NCI-H146 (cell line): ENCODE measurements at regions not wholly inside any gene's neighbourhood (a gene's known extent, or its start where the extent isn't known, plus 50 kb on each side); places are given as distances from the start of the nearest gene placed in this dataset.
"Not testable (repeated sequence)": the region's sequence is repeated elsewhere in the genome, so short reads cannot be mapped to it uniquely, and the experiment has no call there.

Experiments used
- DNase-seq: peaks from one replicate; lab custom pipeline; 2025; lab: John Stamatoyannopoulos, UW

DNA sequence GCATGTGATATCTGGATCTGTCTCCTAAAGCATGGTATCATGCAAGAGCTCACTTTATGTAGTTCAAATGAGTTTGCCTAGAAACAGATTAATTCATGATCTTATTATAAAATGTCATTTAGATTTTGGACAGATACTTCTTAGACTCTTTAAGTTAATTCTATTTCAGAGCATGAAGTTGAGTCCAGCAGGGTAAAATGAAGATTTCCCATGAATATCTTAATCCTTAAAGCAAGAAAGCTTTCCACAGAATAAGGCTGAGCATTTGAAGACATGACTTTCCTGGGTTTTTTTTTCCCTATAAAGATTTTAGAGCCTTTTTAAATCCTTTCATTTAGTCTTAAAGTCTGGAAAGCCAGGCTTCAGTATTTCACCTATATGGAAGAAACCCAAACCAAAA, 556.0 kb upstream of the GJE1 start:
- no peak for DNase-seq

DNA sequence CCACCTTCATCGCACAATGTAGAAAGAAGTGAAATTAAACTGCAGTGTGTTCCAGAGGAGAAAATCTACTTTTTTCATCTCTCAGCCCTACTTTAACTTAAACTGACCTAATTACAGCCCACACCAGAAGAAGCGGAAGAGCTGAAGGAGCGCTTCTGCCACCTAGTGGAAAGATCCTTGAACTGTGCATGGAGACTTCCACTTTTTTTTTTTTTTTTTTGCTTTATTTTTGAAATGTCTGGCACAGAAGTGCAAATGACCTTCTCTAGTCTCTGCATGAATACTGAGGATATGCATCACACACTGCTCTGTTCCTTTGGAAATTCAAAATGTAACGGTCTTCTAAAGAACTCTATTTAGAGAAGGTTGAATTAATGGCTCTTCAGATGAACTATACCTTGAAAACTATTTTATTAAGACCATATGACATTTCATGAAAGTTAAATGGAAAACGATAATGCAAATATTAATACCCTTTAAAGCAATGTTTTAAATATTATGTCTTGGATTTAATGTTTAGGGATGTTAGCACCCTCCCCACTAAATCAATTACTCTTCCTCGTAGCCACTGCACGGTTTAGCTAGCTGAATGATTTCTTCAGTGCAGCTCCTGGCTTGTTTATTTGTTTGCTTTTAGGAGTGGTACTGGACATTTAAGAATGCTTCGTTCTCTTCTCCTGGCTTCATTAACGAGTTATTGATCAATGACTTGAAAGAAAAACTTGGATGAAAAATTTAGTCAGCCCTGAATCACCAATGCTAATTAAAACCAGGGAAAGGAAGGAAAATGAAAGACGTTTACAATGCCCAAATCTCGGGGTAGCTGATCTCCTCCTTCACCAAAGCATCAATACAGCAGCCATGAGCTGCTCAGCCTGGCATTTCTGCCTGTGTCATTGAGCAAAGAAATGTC, 569.6 kb upstream of the GJE1 start:
- peak; percentile 87 for DNase-seq

DNA sequence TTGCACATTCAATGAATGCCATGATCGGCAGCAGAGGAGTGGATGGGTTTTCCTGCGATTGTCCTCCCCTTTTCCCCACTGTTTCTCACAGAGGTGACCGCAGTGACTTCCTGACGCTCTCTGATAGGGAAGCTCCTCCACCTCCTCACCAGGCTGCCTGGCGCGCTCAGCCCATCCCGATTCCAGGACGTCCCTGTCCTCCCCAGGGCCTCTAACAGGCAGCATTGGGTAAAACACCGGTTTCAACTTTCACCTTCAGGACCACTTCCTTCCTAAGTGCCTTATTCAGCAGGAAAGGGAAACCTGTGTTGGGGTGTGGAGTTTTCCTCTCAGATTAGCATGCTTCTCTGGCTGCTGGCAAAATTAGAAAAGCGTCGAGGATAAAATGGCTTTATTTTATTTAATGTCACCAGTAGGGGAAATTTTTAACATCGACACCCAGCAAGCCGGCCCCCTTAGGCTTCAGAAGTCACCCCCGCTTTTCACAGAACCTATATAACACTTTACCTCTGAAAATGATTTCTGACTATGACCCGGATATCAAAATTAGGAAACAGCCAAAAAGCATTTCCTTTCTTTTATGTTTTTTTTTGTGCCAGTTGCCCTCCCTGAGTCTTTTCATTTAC, 570.4 kb upstream of the GJE1 start:
- peak; percentile 89 for DNase-seq

DNA sequence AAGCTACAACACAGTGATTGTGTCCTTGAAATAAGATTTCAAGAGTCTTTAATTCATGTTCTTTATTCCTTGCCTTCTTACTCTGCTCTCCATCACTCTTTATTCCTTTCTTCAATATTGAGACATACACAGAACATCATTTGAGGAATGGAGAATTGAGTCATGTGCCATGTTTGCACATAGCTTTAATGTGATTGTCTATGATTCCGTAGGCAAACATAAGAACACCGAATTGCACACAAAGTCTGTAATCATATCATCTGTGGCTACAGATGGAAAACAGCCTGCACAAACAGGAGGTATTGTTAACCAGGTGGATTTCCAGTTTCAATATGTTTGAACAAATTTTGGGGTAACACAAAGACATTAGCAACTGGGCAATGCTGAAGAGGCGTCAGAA, 571.6 kb upstream of the GJE1 start:
- peak; percentile 96 for DNase-seq

DNA sequence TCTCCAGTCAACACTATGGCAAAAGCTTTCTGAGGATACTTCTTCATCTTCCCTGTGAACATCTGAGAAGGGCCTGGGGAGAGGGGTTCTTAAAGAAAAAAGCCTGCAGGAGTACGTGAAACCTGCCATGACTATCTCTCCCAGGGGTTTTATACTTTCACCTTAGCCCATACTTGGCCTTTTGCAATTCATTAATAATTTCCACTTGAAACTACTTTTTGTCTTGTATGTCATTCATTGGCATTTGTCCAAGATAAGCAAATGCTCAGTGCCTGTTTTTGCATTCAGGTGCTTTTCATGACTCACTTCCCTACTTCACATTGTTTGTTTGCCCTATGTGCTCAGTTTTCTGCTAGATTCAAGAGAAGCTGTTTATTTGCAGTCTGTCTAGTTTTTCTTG, 580.3 kb upstream of the GJE1 start:
- peak; percentile 95 for DNase-seq

DNA sequence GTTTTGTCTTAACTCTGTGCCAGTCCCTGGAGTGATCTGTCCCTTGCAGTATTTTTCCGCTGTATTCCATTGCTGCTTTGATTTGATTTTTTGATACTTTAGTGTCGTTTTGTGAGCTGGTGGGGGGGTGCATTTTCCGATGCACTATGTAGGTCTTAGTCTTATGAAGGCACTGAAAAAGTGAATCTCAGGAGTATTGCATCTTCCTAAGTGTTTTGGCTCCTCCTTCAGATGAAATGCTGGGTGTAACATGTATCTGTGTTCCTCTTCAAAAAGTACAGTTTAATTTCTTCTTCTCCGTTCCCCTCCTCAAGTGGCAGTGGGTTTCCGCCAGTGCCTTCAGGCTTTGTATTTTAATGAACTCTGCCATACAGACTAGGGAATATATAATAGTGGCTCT, 580.7 kb upstream of the GJE1 start:
- peak; percentile 54 for DNase-seq

DNA sequence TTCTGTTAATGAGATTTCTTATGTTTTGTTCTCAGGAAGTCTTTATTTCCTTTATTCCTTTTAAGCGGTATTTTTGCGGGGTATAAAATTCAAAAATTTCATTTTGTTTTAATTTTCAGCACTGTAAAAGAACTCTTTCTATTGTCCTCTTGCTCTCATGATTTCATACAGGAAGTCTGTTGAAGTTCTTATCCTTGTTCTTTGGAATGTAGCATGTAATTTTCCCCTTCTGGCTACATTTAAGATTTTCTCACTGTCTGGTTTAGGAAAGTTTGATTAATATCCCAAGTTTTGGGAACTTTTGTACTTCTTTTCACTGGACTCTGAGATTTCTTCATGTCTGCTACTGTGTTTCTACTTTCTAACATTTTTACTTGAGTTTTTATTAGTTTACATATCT, 581.4 kb upstream of the GJE1 start:
- DNase-seq, result no peak

DNA sequence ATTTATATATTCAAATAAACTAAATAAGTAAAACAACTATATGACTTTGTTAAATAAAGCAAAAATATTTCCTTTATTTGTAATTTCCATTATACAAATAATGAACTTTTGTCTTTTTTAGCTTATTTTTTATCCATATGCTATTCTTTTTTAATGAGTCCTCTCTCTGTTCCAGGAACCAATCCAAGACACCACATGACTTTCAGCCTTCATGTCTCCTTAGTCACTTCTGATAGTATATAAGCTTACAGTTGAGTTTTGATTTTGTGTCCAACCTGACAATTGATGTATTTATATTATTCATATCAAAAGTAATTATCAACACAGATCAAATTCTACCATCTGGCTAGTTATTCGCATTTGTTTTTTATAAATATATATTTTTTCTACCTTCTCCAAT, 582.3 kb upstream of the GJE1 start:
- DNase-seq, result no peak

DNA sequence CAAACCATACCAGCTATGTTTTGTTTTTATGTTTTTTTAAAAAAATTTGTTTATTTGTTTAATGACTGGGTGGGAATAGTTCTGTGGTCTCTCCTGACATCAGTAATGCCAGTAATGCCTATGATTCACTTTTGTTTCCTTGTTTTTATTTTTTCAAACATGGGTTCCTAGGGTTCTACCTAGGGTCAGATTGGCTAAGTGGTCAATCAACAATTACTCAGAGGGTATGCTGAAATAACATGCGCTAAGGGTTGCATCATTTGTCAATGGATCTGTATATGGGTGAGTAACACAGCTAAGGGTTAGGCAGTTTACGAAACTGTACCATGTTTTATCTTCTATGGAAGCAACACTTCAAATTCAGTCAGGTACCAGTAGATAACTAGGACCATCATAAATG, 583.8 kb upstream of the GJE1 start:
- no peak for DNase-seq

DNA sequence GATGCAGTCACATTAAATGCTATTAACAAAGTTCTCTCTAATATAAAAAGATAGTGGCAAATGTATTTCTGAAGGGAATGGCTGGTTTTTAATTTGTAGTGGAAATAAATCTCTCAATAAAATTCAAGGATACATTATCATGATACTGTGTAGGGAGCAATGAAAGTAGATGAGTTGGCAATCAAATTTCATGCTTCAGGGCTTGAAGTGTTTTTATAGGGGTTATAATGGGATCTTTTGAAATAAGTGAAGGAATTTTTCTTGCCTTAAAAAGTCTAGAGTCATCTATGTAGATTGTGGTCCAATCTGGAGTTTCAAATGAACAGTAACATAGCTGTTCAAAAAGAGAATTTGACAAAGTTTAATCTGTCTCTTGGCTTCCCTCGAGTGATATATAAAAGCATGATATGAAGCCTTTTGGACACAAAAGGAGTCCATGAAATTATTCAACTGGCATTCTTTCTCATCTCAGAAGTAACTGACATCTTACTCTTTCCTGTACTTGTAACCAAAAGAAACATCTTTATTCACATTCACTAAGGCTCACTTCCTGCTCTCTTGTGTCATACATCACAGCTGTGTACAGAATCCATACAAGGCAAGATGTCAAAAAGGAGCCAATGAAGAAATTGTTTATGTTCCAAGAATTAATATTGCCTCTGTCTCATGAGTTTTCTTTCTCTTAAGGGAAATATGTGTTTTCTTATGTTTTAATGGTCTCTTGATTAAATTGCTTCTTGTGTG, 591.0 kb upstream of the GJE1 start:
- DNase-seq, result no peak

DNA sequence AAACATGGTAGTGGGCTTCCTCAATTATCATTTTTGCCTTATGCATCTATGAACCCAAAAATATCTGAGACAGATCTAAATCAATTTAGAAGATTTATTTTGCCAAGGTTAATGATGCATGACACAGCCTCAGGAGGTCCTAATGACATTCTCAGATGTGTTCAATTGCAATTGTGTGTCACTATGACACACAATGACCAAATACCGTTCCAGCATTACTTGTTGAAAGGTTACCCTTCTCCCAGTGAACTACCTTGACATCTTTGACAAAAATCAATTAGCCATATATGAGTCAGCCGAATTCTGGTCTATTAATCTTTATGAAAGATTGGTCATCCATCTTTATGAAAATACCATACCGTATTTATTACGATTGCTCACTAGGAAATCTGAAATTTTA, 592.5 kb upstream of the GJE1 start:
- DNase-seq, result peak; percentile 65

DNA sequence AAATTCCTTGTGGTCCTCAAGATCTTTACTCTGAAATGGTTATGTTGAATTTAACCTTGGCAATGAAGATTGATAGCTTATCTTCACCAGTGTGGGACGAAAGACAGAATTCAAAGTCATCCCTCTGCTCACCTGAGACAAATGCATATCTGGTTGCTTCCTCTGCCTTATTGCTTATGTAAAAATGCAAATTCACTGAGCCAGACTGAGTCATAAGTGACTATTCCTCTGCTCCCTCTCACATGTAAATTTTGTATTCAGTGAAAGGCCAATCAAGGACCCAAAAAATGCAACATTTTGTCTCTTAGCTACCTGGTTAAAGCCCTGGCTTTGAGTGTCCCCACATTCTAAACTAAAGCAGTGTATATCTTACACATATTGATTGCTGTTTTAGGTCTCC, 593.1 kb upstream of the GJE1 start:
- DNase-seq, result no peak

DNA sequence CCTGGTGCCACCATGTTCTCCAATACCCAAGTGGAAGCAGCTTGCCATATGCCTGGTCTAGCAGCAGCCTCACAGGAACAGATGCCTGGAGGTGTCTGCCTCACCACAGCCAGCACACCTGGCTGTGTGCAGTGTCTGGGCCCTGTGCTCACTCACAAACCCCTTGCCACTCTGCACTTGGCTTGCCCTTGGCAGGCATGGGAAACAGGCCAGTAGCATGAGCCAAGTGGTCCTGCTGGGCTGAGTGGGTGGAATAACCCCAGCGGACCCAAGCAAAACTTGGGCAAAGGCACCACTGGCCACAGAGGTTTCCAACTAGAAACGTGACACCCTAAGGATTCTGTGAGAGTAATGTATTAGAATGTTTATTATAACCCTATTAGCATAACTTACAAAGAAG, 600.5 kb upstream of the GJE1 start:
- DNase-seq, result no peak

DNA sequence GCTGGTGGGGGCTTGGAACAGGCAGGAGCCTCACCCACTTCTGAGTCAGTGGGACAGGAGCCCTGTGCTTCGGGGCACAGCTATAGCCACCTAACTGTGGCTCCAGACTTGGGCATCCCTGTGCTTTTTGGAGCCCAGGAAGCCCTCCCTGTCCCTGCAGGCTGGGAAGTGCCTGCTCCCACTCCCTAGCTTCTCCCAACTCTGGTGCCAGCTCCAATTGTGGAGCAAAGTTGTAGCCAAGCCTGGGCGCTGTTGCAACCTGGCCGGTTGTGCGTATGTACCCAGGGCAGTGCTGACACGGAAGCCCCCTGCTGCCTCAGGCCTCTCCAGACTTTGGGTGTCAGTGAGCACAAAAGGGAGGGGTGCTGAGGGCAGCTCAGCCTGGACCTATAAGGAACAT, 601.7 kb upstream of the GJE1 start:
- no peak for DNase-seq

DNA sequence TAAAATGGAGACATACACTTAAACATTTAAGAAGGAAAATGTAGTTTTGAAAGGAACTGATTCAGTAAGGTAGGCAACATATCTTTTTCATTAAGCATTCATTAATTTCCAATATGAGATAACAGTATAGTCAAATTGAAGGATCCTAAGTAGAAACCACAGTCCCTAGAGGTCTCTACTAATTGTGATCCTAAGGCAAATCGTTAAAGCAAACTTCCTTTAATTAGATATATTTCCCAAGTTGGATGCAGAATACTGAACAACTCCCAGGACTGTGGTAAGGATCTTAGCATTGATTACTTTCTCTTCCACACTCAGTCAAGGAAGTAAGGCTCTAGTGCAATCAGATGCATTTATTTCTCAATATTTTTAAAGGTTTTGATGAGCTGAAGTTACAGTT, 604.1 kb upstream of the GJE1 start:
- DNase-seq, result no peak

DNA sequence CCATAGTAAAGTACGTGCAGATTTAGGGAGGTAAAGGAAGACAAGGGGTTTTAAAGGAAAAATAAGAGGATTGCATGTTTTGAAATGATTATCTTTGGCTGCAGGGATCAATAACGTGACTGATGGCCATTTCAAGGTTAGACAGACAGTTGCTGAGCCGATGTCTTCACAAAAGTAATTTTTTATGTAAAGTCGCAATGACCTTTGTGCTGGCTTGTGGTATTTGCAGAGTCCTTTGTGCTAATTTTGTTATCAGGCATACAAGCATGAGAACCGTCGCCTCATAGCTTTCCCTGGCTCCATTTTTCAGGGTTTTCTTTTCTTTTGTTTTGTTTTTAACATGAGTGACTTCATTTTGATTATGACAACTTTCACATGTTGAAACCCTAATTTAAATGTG, 605.7 kb upstream of the GJE1 start:
- DNase-seq, result no peak

DNA sequence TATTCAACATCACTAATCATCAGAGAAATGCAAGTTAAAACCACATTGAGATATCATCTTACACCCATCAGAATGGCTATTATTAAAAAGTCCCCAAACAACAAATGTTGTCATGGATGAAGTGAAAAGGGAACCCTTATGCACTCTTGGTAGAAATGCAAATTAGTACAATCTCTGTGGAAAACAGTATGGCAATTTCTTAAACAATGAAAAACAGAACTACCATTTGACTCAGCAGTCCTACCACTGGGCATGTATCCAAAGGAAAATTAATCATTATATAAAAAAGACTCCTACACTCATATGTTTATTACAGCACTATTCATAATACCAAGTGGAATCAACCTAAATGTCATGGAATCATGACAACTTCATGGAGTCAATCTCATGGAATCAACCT, 611.3 kb upstream of the GJE1 start:
- no peak for DNase-seq

DNA sequence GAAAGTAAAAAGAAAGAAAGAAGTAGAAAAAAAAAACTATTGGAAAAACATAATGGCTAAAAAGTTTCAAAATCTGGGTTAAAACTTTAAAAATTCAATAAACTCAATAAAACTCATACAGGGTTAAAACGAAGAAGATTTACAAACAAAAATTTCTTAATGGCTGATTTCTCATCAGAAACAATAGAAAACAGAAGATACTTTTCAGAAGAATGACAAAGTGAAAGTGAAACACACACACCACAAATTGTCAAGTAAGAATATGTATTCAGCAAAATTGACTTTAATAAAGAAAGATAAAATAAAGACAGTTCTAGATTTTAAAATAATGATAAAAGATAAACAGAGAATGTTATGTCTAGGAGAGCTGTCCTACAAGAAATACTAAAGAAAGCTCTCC, 618.9 kb upstream of the GJE1 start:
- DNase-seq, result no peak

DNA sequence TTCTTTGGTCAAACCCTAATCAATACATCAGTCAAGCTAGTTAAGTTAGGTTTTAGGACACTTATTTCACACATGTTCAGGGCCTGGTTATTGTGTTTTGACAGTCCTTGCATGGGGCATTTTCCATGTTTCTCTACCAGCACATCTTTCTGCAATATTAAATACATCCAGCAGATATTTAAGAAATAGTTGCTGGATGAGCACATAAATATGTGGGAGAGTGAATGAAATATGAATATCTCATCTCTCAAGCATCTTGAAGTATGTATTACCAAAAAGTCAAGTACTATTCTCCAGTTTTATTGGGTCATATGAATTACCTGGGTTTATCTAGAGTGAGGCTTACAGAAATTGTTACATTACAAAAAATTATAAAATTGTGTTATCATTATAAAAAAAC, 621.9 kb upstream of the GJE1 start:
- no peak for DNase-seq

DNA sequence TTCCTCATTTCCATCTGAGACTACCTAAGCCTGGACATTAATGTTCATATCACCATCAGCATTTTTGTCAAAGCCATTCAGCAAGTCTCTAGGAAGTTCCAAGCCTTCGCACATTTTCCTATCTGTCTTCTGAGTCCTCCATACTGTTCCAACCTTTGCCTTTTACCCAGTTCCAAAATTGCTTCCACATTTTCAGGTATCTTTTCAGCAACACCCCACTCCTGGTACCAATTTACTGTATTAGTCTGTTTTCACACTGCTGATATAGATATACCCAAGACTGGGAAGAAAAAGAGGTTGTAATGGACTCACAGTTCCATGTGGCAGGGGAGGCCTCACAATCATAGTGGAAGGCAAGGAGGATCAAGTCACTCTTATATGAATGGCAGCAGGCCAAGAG, 626.7 kb upstream of the GJE1 start:
- not testable (repeated sequence) for DNase-seq

DNA sequence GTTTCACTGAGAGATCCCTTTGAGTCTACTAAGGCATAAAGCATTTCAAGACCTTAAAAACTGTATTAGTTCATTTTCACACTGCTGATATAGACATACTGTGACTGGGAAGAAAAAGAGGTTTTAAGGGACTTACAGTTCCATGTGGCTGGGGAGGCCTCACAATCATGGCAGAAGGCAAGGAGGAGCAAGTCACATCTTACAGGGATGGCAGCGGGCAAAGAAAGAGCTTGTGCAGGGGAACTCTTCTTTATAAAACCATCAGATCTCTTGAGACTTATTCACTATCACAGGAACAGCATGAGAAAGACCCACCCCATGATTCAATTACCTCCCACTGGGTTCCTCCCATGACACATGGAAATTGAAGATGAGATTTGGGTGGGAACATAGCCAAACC, 628.4 kb upstream of the GJE1 start:
- DNase-seq, result not testable (repeated sequence)

DNA sequence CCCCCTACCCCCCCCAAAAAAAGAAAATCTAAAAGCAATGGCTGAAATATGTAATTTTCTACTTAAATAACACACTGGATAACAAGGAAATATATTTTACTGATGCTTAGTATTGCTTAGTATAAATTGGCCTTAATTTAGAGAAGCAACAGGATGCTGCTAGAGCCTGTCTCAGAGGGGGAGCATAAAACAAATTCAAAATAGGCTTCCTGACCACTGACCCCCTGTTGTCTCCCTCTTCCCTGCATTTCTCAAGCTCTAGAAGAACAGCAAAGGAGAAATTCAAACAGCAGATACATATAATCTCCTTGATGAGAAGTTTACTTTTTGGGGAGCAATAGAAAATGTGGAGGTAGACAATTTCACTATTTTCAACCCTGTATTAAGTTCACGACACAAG, 631.1 kb upstream of the GJE1 start:
- no peak for DNase-seq

DNA sequence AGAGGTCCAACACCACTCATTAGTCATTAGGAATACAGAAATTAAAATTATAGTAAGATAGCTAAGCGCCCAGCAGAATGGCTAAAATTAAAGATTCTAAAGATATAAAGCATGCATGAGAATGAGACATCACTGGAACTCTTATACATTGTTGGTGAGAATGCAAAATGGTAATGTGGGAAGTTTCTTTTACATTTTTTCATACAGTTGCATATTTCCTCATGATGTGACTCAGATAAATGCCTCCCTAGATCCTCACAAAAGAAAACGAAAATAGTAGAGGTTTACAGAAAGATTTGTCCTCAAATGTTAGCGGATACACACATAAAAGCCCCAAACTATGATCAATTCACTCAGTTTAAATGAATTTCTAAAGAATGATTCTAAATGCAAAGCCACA, 633.7 kb upstream of the GJE1 start:
- no peak for DNase-seq
